MG63 (cell line): ENCODE measurements at regions not wholly inside any gene's neighbourhood (a gene's known extent, or its start where the extent isn't known, plus 50 kb on each side); places are given as distances from the start of the nearest gene placed in this dataset.
"Not testable (repeated sequence)": the region's sequence is repeated elsewhere in the genome, so short reads cannot be mapped to it uniquely, and the experiment has no call there.

Source experiments
- DNase-seq: peaks from one replicate; pipeline ENCODE4 v3.0.0-alpha.2; 2020
- H3K27me3 ChIP-seq: fragments of 250-450 bp; sonication (Bioruptor Pico); 2 replicates; pipeline ENCODE4 v1.5.1; 2020; ENCODE audit warnings: mild to moderate bottlenecking, moderate library complexity
- H3K36me3 ChIP-seq: fragments of 250-450 bp; sonication (Bioruptor Pico); 2 replicates; pipeline ENCODE4 v1.5.1; 2020; ENCODE audit warnings: mild to moderate bottlenecking, moderate library complexity
- H3K4me3 ChIP-seq: fragments of 250-450 bp; sonication (Bioruptor Pico); 2 replicates; pipeline ENCODE4 v1.5.1; 2020; ENCODE audit warnings: mild to moderate bottlenecking, moderate library complexity
- H3K9me3 ChIP-seq: fragments of 250-450 bp; sonication (Bioruptor Pico); 2 replicates; pipeline ENCODE4 v1.5.1; 2020; ENCODE audit warnings: mild to moderate bottlenecking, moderate library complexity

- no peak for DNase-seq
- Histone ChIP-seq H3K27me3 (no peaks in the 10 kb centered on the region), H3K9me3 (no peaks in the 10 kb centered on the region), H3K4me3 (no peak overlapping the region), H3K36me3 (no peaks in the 10 kb centered on the region)
These were observed 447.5 kb upstream of the COX7C start for GRCh38 chr5:86170194-86170593.

GRCh38 chr5:86175224-86175623 is 442.5 kb upstream of the COX7C start:
- no peaks in the 10 kb centered on the region for H3K27me3 ChIP-seq
- no peak overlapping the region for H3K4me3 ChIP-seq
- no peak for DNase-seq

GRCh38 chr5:86199287-86199686 is 418.5 kb upstream of the COX7C start:
- no peaks in the 10 kb centered on the region for H3K9me3 ChIP-seq
- no peak for DNase-seq
- no peak overlapping the region for H3K4me3 ChIP-seq
- H3K36me3 ChIP-seq = no peaks in the 10 kb centered on the region
- no peaks in the 10 kb centered on the region; the same call in 1 of the 2 replicates for H3K27me3 ChIP-seq

More at GRCh38 chr5:86175224-86175623, 442.5 kb upstream of the COX7C start:
- H3K36me3 ChIP-seq = no peaks in the 10 kb centered on the region
- H3K9me3 ChIP-seq = no peaks in the 10 kb centered on the region

- H3K27me3 ChIP-seq = no peaks in the 10 kb centered on the region
- no peaks in the 10 kb centered on the region for H3K9me3 ChIP-seq
- DNase-seq = no peak
- no peak overlapping the region for H3K4me3 ChIP-seq
- no peaks in the 10 kb centered on the region for H3K36me3 ChIP-seq
These were observed 389.6 kb upstream of the COX7C start for GRCh38 chr5:86228147-86228546.

- H3K27me3 ChIP-seq = no peaks in the 10 kb centered on the region
- no peak for DNase-seq
- H3K36me3 ChIP-seq = no peaks in the 10 kb centered on the region
- H3K4me3 ChIP-seq = no peak overlapping the region
- no peaks in the 10 kb centered on the region for H3K9me3 ChIP-seq
These were observed 385.5 kb upstream of the COX7C start for GRCh38 chr5:86232246-86232645.

- peaks cover 3% of the 10 kb centered on the region; the same call in 1 of the 2 replicates for H3K27me3 ChIP-seq
- no peak overlapping the region for H3K4me3 ChIP-seq
- no peaks in the 10 kb centered on the region for H3K36me3 ChIP-seq
- DNase-seq = no peak
- H3K9me3 ChIP-seq = no peaks in the 10 kb centered on the region
These were observed 373.6 kb upstream of the COX7C start for GRCh38 chr5:86244153-86244552.

GRCh38 chr5:86257871-86258270 is 359.9 kb upstream of the COX7C start:
- no peaks in the 10 kb centered on the region for H3K9me3 ChIP-seq
- no peaks in the 10 kb centered on the region for H3K27me3 ChIP-seq
- no peaks in the 10 kb centered on the region for H3K36me3 ChIP-seq
- no peak for DNase-seq
- no peak overlapping the region for H3K4me3 ChIP-seq

- H3K9me3 ChIP-seq, H3K4me3 ChIP-seq, H3K36me3 ChIP-seq, DNase-seq, H3K27me3 ChIP-seq: not testable (repeated sequence)
These were observed 333.1 kb upstream of the COX7C start for GRCh38 chr5:86284400-86285190.

- not testable (repeated sequence) for H3K4me3 ChIP-seq, H3K36me3 ChIP-seq, DNase-seq, H3K27me3 ChIP-seq, H3K9me3 ChIP-seq
These were observed 330.3 kb upstream of the COX7C start for GRCh38 chr5:86287437-86287836.

- H3K36me3 ChIP-seq, H3K9me3 ChIP-seq, DNase-seq, H3K4me3 ChIP-seq, H3K27me3 ChIP-seq: not testable (repeated sequence)
These were observed 328.0 kb upstream of the COX7C start for GRCh38 chr5:86289786-86290185.

- not testable (repeated sequence) for H3K4me3 ChIP-seq, H3K27me3 ChIP-seq, H3K9me3 ChIP-seq, DNase-seq, H3K36me3 ChIP-seq
These were observed 324.9 kb upstream of the COX7C start for GRCh38 chr5:86292811-86293210.

- not testable (repeated sequence) for DNase-seq, H3K9me3 ChIP-seq, H3K4me3 ChIP-seq, H3K27me3 ChIP-seq, H3K36me3 ChIP-seq
These were observed 315.1 kb upstream of the COX7C start for GRCh38 chr5:86302643-86303042.

GRCh38 chr5:86305050-86305449 is 312.7 kb upstream of the COX7C start:
- H3K36me3 ChIP-seq, DNase-seq, H3K27me3 ChIP-seq, H3K9me3 ChIP-seq, H3K4me3 ChIP-seq: not testable (repeated sequence)

GRCh38 chr5:86314951-86315350 is 302.8 kb upstream of the COX7C start:
- H3K36me3 ChIP-seq = no peaks in the 10 kb centered on the region
- DNase-seq = no peak
- no peak overlapping the region for H3K4me3 ChIP-seq
- no peaks in the 10 kb centered on the region for H3K27me3 ChIP-seq
- no peaks in the 10 kb centered on the region for H3K9me3 ChIP-seq

- Histone ChIP-seq H3K9me3 (no peaks in the 10 kb centered on the region), H3K27me3 (no peaks in the 10 kb centered on the region), H3K36me3 (no peaks in the 10 kb centered on the region), H3K4me3 (no peak overlapping the region)
- no peak for DNase-seq
These were observed 297.5 kb upstream of the COX7C start for GRCh38 chr5:86320266-86320665.

GRCh38 chr5:86329318-86329717 is 288.4 kb upstream of the COX7C start:
- H3K4me3 ChIP-seq = no peak overlapping the region
- H3K9me3 ChIP-seq = no peaks in the 10 kb centered on the region
- DNase-seq = no peak
- no peaks in the 10 kb centered on the region for H3K36me3 ChIP-seq
- H3K27me3 ChIP-seq = no peaks in the 10 kb centered on the region

- Histone ChIP-seq H3K27me3 (no peaks in the 10 kb centered on the region), H3K36me3 (no peaks in the 10 kb centered on the region), H3K4me3 (no peak overlapping the region), H3K9me3 (no peaks in the 10 kb centered on the region)
- no peak for DNase-seq
These were observed 287.0 kb upstream of the COX7C start for GRCh38 chr5:86330736-86331135.

- H3K27me3 ChIP-seq = no peaks in the 10 kb centered on the region
- no peak for DNase-seq
- no peaks in the 10 kb centered on the region for H3K9me3 ChIP-seq
These were observed 284.9 kb upstream of the COX7C start for GRCh38 chr5:86332851-86333250.

More at GRCh38 chr5:86332851-86333250, 284.9 kb upstream of the COX7C start:
- H3K4me3 ChIP-seq = no peak overlapping the region
- no peaks in the 10 kb centered on the region for H3K36me3 ChIP-seq
